ENCODE measurements at regions not wholly inside any gene's neighbourhood (a gene's known extent, or its start where the extent isn't known, plus 50 kb on each side); places are given as distances from the start of the nearest gene placed in this dataset.

DNA sequence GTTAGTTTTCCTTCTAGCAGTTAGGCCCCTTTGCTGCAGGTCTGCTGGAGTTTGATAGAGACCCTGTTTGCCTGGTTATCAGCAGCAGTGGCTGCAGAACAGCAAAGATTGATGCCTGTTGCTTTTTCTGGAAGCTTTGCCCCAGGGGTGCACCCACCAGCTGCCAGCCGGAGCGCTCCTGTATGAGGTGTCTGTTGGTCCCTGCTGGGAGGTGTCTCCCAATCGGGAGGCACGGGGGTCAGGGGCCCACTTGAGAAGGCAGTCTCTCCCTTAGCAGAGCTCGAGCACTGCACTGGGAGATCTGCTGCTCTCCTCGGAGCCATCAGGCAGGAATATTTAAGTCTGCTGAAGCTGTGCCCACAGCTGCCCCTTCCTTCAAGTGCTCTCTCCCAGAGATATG, 825.3 kb upstream of the GRM7 start:
- TF ChIP-seq, protein P1, sequence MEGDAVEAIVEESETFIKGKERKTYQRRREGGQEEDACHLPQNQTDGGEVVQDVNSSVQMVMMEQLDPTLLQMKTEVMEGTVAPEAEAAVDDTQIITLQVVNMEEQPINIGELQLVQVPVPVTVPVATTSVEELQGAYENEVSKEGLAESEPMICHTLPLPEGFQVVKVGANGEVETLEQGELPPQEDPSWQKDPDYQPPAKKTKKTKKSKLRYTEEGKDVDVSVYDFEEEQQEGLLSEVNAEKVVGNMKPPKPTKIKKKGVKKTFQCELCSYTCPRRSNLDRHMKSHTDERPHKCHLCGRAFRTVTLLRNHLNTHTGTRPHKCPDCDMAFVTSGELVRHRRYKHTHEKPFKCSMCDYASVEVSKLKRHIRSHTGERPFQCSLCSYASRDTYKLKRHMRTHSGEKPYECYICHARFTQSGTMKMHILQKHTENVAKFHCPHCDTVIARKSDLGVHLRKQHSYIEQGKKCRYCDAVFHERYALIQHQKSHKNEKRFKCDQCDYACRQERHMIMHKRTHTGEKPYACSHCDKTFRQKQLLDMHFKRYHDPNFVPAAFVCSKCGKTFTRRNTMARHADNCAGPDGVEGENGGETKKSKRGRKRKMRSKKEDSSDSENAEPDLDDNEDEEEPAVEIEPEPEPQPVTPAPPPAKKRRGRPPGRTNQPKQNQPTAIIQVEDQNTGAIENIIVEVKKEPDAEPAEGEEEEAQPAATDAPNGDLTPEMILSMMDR (IDR thresholded peaks at IDR 0.05; ENCODE audit: low read length), result no peak
- TF ChIP-seq EZH2phosphoT487 (IDR thresholded peaks at IDR 0.05; ENCODE audit: low read length), result no peak
